Activated CD4-positive, alpha-beta memory T cell treated with anti-CD3 and anti-CD28 coated beads, Interleukin-2, amount 10 ng/mL, durations not matched to agents 7 days and 5 days (primary cell): ENCODE measurements at regions not wholly inside any gene's neighbourhood (a gene's known extent, or its start where the extent isn't known, plus 50 kb on each side); places are given as distances from the start of the nearest gene placed in this dataset.

Experiments used
- CTCF ChIA-PET: fragments of 350-600 bp; sonication (Branson Sonifier 250); formaldehyde crosslinking; loops from one replicate; lab custom pipeline; 2021; ENCODE audit warnings: antibody characterized with exemption, inconsistent platforms; lab: Charles Lee
- POLR2A ChIA-PET: fragments of 350-600 bp; sonication (Branson Sonifier 250); formaldehyde crosslinking; loops from one replicate; lab custom pipeline; 2021; ENCODE audit warnings: antibody characterized with exemption; lab: Charles Lee
- DNase-seq: peaks from one replicate; pipeline ENCODE4 v3.0.0-alpha.2; 2020
- H3K27ac Mint-ChIP-seq: one replicate; pipeline ENCODE4 v1.8.0; 2021; ENCODE audit warnings: mild to moderate bottlenecking, mixed read lengths
- H3K27me3 Mint-ChIP-seq: one replicate; pipeline ENCODE4 v1.8.0; 2021; ENCODE audit warnings: mixed read lengths
- H3K36me3 Mint-ChIP-seq: one replicate; pipeline ENCODE4 v1.8.0; 2021; ENCODE audit warnings: low read depth, mixed read lengths
- H3K4me1 Mint-ChIP-seq: one replicate; pipeline ENCODE4 v1.8.0; 2021; ENCODE audit warnings: mixed read lengths
- H3K4me3 Mint-ChIP-seq: one replicate; pipeline ENCODE4 v1.8.0; 2021; ENCODE audit warnings: mild to moderate bottlenecking, mixed read lengths
- H3K9me3 Mint-ChIP-seq: one replicate; pipeline ENCODE4 v1.8.0; 2021; ENCODE audit warnings: mixed read lengths

DNA sequence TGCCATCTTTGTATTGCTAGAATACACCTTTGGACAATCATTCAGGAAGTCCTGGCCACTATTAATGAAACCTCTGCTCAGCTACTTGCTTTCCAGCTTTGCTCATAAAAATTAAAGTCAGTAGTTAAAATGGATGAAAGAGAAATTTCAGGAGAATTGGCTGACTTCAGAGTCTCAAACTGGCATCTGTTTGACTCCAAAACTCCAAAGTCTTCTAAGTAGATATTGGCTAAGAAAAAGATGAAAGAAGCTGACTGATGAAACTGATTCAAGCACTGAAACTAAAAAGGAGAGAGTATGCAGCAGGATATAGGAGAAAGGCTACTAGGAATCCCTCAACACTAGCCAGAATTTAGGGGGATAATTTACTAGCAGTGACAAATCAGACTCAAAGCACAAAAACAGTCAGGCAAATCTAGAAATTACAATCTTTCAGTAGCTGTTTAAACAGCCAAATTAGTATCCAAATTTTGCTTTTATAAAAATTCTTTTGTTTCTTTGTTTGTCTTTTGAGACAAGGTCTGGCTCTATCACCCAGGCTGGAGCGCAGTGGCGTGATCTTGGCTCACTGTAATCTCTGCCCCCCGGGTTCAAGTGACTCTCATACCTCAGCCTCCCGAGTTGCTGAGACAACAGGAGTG is 52.1 kb upstream of the DTNA start:
- H3K4me3 Mint-ChIP-seq = no peak overlapping the region
- DNase-seq = no peak

DNA sequence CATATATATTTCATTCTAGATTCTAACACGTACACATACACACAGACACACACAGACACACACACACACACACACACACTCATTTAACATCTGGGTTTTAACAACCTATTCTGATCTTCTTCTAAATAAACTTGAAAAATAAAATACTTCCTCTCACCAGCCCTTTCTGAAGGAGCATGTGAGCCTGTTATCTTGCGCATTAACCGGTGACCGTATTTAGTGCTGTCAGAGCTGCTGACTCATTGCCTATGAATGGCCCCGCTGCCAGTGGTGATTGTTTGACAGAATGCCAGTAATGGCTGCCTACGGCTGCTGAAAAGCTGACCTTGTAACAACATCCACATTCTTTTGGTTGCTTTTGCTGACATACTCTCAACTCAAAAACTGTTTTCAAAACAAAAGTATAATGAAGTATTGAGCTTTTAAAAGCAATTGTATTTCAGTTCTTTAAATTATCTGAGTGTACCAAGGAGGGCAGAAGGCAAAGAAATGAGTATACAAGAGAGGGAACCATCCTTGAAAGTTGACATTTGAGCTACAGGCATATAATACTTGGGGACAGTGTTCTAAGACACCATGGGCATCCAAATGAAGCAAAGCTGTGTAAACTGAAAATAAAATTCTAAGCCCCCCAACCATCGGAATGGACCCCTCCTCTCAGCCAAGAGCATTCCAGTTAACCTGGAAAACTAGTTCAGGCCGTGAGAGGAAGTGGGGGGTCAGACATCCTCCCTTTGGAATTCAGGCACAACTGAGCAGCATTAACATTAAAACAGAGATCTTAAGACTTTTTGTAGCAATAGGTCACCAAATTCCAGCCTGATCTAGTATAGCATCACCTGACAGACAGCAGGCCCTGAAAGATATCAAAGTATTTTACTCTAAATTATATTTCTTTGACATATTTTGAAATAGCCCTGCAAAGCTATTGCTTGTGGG is 50.2 kb upstream of the DTNA start:
- H3K27ac Mint-ChIP-seq = no peak overlapping the region
- no peaks in the 10 kb centered on the region for H3K36me3 Mint-ChIP-seq
- H3K9me3 Mint-ChIP-seq = no peaks in the 10 kb centered on the region
- ChIA-PET POLR2A (no interaction called here), CTCF (interaction anchor here (1.4 to 3.6 kb wide), 4 partner anchors 8 to 128 kb away, joined by 4 to 34 read pairs (median 6); no protein-coding TSS in a partner anchor)
- H3K4me1 Mint-ChIP-seq = no peaks in the 10 kb centered on the region
- no peak overlapping the region for H3K4me3 Mint-ChIP-seq
- H3K27me3 Mint-ChIP-seq = peaks cover 6% of the 10 kb centered on the region
- no peak for DNase-seq

More for the DNA sequence above, 52.1 kb upstream of the DTNA start:
- no peaks in the 10 kb centered on the region for H3K9me3 Mint-ChIP-seq
- no peaks in the 10 kb centered on the region for H3K4me1 Mint-ChIP-seq
- H3K27me3 Mint-ChIP-seq = peaks cover 6% of the 10 kb centered on the region
- no peaks in the 10 kb centered on the region for H3K36me3 Mint-ChIP-seq
- ChIA-PET CTCF (interaction anchor here (1.3 kb wide), 1 partner anchor 130 kb away, joined by 3 read pairs; no protein-coding TSS in a partner anchor), POLR2A (no interaction called here)
- H3K27ac Mint-ChIP-seq = no peak overlapping the region
